LNCaP clone FGC (cell line): ENCODE measurements at regions not wholly inside any gene's neighbourhood (a gene's known extent, or its start where the extent isn't known, plus 50 kb on each side); places are given as distances from the start of the nearest gene placed in this dataset.

Experiments used
- DNase-seq: peaks from one replicate; pipeline ENCODE4 v3.0.0-alpha.2; 2011; ENCODE audit warnings: low read depth
- H3K4me3 ChIP-seq: 2 replicates; pipeline ENCODE4 v1.5.1; 2011; ENCODE audit warnings: mild to moderate bottlenecking, low read depth, low read length, control low read depth
- CTCF ChIP-seq: IDR thresholded peaks from 2 replicates; pipeline ENCODE4 v1.5.1; 2012; ENCODE audit warnings: mild to moderate bottlenecking; ENCODE audit not compliant: control insufficient read depth, insufficient read depth; ENCODE audit errors: extremely low read depth

- no peak for DNase-seq
- no peak overlapping the region for H3K4me3 ChIP-seq
- TF ChIP-seq CTCF: no peak
Observed at GRCh38 chr6:14270142-14270893, 152.7 kb downstream of the CD83 start.

GRCh38 chr6:14270925-14271788, 153.6 kb downstream of the CD83 start:
- no peak overlapping the region for H3K4me3 ChIP-seq
- TF ChIP-seq CTCF: no peak
- DNase-seq: no peak

GRCh38 chr6:14271789-14272736, 154.5 kb downstream of the CD83 start:
- DNase-seq: no peak
- TF ChIP-seq CTCF: no peak
- no peak overlapping the region for H3K4me3 ChIP-seq

- DNase-seq: no peak
- no peak overlapping the region for H3K4me3 ChIP-seq
- TF ChIP-seq CTCF: no peak
Observed at GRCh38 chr6:14272737-14273085, 155.1 kb downstream of the CD83 start.

- no peak for TF ChIP-seq CTCF
- DNase-seq: no peak
- no peak overlapping the region for H3K4me3 ChIP-seq
Observed at GRCh38 chr6:14273191-14273590, 155.6 kb downstream of the CD83 start.

- DNase-seq: no peak
- no peak for TF ChIP-seq CTCF
- no peak overlapping the region for H3K4me3 ChIP-seq
Observed at GRCh38 chr6:14274016-14274415, 156.4 kb downstream of the CD83 start.
